ENCODE measurements at regions not wholly inside any gene's neighbourhood (a gene's known extent, or its start where the extent isn't known, plus 50 kb on each side); places are given as distances from the start of the nearest gene placed in this dataset.

DNA sequence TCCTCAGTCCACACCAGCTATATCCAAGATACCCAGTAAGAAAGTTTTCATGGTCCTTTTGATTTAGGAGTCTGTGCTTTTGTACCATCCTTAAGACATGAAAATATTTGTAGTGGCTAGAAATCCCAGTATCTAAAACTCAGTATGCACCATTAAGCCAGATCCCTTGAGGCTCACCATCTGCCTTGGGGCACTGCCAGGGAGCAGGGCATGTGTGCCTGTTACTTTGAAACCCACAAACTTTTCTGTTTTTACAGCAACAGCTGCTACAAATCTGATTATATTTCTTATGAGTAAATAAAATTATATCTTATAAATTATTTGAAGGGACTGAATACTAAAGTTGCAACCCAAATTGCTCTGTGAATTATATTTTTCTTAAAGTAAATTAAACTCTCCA, 290.5 kb upstream of the MANEA start:
- CTCF ChIA-PET: no interaction called here
- TF ChIP-seq, protein P1, sequence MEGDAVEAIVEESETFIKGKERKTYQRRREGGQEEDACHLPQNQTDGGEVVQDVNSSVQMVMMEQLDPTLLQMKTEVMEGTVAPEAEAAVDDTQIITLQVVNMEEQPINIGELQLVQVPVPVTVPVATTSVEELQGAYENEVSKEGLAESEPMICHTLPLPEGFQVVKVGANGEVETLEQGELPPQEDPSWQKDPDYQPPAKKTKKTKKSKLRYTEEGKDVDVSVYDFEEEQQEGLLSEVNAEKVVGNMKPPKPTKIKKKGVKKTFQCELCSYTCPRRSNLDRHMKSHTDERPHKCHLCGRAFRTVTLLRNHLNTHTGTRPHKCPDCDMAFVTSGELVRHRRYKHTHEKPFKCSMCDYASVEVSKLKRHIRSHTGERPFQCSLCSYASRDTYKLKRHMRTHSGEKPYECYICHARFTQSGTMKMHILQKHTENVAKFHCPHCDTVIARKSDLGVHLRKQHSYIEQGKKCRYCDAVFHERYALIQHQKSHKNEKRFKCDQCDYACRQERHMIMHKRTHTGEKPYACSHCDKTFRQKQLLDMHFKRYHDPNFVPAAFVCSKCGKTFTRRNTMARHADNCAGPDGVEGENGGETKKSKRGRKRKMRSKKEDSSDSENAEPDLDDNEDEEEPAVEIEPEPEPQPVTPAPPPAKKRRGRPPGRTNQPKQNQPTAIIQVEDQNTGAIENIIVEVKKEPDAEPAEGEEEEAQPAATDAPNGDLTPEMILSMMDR (IDR thresholded peaks at IDR 0.05; ENCODE audit: unreplicated experiment): no peak
- BruUV-seq (replicated peaks): no TSS peak
- intact Hi-C loops (cut with micrococcal nuclease): no loop called here
- Mint-ChIP-seq H3K4me3 (ENCODE audit: unreplicated experiment) (no peak overlapping the region), H3K27ac (ENCODE audit: low read depth, unreplicated experiment) (no peak overlapping the region), H3K27me3 (ENCODE audit: insufficient read depth, unreplicated experiment) (peaks cover 50% of the 10 kb centered on the region), H3K36me3 (ENCODE audit: insufficient read depth, unreplicated experiment) (no peaks in the 10 kb centered on the region), H3K4me1 (ENCODE audit: insufficient read depth, unreplicated experiment) (no peaks in the 10 kb centered on the region), H3K9me3 (ENCODE audit: unreplicated experiment) (no peaks in the 10 kb centered on the region)
- POLR2A ChIA-PET: no interaction called here
- DNase-seq (ENCODE audit: unreplicated experiment): no peak

DNA sequence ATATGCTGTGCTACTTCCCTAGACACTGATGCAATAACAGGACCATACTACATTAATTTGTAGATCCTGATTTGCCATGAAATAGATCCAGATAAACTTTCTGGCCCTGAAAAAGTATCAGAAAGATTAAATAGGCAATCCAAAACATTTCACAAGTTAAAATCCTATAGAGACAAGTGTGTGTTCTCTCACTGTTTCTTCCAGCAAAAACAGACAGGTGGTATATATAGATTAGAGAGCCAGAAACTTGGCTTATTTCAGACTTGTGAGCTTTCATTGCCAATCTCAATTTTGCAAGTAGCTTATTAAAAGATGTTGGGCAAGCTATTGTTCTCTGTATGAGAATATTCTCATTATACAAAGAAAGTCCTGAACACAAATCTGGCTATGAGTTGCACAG, 289.1 kb upstream of the MANEA start:
- Mint-ChIP-seq H3K36me3 (ENCODE audit: insufficient read depth, unreplicated experiment) (no peaks in the 10 kb centered on the region), H3K27ac (ENCODE audit: low read depth, unreplicated experiment) (no peak overlapping the region), H3K4me3 (ENCODE audit: unreplicated experiment) (no peak overlapping the region), H3K27me3 (ENCODE audit: insufficient read depth, unreplicated experiment) (peaks cover 44% of the 10 kb centered on the region), H3K4me1 (ENCODE audit: insufficient read depth, unreplicated experiment) (no peaks in the 10 kb centered on the region), H3K9me3 (ENCODE audit: unreplicated experiment) (no peaks in the 10 kb centered on the region)
- intact Hi-C loops (cut with micrococcal nuclease): no loop called here
- TF ChIP-seq, protein P1 (IDR thresholded peaks at IDR 0.05; ENCODE audit: unreplicated experiment): no peak
- POLR2A ChIA-PET: no interaction called here
- CTCF ChIA-PET: interaction anchor here (1.3 kb wide), 1 partner anchor 9 kb away, joined by 3 read pairs; no protein-coding TSS in a partner anchor
- no TSS peak for BruUV-seq (replicated peaks)
- DNase-seq (ENCODE audit: unreplicated experiment): no peak

DNA sequence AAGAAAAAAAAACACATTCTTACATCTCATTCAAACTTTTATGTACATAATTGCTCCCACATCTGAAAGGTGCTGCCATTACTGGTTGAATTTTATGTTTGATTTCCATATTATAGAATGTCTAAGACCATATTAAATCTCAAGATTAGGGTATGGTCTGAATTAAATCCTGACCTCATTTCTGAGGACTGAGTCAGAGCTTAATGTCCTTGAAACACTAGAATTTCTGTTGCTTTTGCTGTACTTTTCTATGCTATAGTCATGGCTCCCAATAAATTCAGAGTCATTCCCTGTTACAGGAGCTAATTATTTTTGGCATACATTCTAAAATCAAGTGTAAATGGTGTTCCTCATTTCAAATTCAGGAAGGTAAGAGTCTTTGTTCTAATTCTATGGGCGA, 285.3 kb upstream of the MANEA start:
- Mint-ChIP-seq H3K27me3 (ENCODE audit: insufficient read depth, unreplicated experiment) (peaks cover 47% of the 10 kb centered on the region), H3K9me3 (ENCODE audit: unreplicated experiment) (no peaks in the 10 kb centered on the region), H3K36me3 (ENCODE audit: insufficient read depth, unreplicated experiment) (no peaks in the 10 kb centered on the region), H3K4me1 (ENCODE audit: insufficient read depth, unreplicated experiment) (no peaks in the 10 kb centered on the region), H3K4me3 (ENCODE audit: unreplicated experiment) (no peak overlapping the region), H3K27ac (ENCODE audit: low read depth, unreplicated experiment) (no peak overlapping the region)
- DNase-seq (ENCODE audit: unreplicated experiment): no peak
- no TSS peak for BruUV-seq (replicated peaks)
- intact Hi-C loops (cut with micrococcal nuclease): no loop called here
- TF ChIP-seq, protein P1 (IDR thresholded peaks at IDR 0.05; ENCODE audit: unreplicated experiment): no peak
- ChIA-PET CTCF (no interaction called here), POLR2A (interaction anchor here (0.6 kb wide), 1 partner anchor 320 kb away, joined by 3 read pairs; no protein-coding TSS in a partner anchor)

DNA sequence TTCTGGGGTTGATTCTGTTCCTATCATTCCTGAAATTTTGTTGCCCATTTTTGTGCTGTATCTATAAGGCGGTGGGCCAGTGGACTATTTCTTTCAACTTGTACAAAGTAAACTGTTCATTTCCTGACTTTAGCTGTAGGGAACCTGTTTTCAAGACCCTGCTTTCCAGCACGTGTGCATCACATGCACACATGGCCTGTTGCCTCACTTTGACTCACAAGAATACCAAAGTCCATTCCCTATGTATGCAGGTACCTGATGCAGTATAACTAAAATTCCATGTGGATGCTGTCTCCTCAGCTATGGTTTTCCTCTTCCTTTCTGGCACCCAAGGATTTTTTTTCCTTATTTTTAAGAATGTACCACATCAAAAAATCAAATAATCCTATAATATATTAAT, 284.1 kb upstream of the MANEA start:
- H3K4me3 Mint-ChIP-seq (ENCODE audit: unreplicated experiment): no peak overlapping the region
- H3K9me3 Mint-ChIP-seq (ENCODE audit: unreplicated experiment): no peaks in the 10 kb centered on the region
- TF ChIP-seq, protein P1 (IDR thresholded peaks at IDR 0.05; ENCODE audit: unreplicated experiment): no peak
- H3K36me3 Mint-ChIP-seq (ENCODE audit: insufficient read depth, unreplicated experiment): no peaks in the 10 kb centered on the region
- no TSS peak for BruUV-seq (replicated peaks)
- intact Hi-C loops (cut with micrococcal nuclease): no loop called here
- no peak overlapping the region for H3K27ac Mint-ChIP-seq (ENCODE audit: low read depth, unreplicated experiment)
- DNase-seq (ENCODE audit: unreplicated experiment): no peak
- peaks cover 58% of the 10 kb centered on the region for H3K27me3 Mint-ChIP-seq (ENCODE audit: insufficient read depth, unreplicated experiment)
- POLR2A ChIA-PET: no interaction called here
- H3K4me1 Mint-ChIP-seq (ENCODE audit: insufficient read depth, unreplicated experiment): no peaks in the 10 kb centered on the region
- CTCF ChIA-PET: no interaction called here
